Hindlimb muscle (tissue), 1 donor: ENCODE measurements at regions not wholly inside any gene's neighbourhood (a gene's known extent, or its start where the extent isn't known, plus 50 kb on each side); places are given as distances from the start of the nearest gene placed in this dataset.

ENCODE experiments used
- DNase-seq: peaks from one replicate; pipeline ENCODE4 v3.0.0-alpha.2; 2013

DNA sequence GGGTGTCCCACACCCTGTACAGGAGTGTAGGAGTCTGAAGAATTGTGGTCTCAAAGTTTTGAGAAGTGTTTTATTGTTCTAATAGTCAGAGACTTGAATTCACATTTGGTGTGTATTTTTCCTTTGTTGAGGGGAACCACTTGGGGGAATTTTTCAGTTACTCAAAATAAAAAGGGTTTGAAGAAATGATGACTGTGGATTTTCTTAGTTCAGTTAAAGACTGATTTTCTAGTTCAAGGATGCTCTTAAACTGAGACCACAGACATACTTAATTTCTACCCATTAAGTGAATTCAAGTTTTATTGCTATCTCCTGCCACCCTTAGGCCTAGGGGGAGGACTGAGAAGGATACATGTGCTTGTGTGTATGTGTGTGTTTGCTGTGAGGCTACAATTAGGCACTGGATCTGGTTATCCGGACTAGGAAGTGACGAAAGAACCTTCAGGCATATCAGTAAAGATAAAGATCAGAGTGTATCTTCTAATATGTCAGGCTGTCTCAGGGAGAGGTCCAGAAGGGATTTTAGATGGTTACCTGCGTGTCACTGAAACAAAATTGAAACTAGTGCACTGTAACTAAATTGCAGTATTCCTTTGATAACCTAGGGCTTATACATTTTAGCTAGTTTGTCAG, 234.9 kb upstream of the DACH1 start:
- DNase-seq: no peak

DNA sequence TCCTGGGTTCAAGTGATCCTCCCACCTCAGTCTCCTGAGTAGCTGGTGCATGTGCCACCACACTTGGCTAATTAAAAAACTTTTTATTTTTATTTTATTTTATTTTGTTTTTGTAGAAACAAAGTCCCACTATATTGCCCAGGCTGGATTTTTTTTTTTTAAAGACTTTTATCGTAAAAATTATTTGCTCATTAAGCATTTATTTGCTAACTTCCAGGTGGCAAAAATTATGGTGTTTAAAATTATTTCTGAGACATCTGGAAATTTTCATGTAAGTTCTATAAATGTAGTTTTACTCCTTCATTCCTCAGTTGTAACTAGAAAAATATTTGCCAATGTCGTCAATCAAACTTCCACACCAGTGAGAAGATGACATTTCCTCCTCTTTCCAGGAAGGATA, 233.3 kb upstream of the DACH1 start:
- DNase-seq: no peak

GRCh38 chr13:72097568-72097967, 230.6 kb upstream of the DACH1 start:
- DNase-seq: no peak

DNA sequence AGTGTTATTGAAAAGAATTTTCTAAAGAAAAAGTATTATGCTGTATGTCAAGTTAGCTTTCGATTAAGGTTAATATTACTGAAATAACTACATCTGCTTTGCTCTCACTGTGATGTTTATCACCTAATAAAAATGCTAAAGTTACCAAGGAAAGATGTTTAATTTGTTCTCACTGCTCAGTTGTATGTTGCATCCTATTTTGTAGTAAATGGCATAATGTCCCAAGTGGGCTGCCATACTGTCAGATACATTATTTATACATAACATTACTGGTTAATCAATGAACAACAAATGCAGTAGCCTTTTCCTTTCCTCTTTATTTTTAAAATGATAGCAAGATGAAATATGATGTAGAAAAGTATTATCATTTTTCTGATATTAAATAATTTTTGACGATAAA, 226.3 kb upstream of the DACH1 start:
- DNase-seq: no peak

GRCh38 chr13:72074663-72075062, 207.7 kb upstream of the DACH1 start:
- DNase-seq: no peak

DNA sequence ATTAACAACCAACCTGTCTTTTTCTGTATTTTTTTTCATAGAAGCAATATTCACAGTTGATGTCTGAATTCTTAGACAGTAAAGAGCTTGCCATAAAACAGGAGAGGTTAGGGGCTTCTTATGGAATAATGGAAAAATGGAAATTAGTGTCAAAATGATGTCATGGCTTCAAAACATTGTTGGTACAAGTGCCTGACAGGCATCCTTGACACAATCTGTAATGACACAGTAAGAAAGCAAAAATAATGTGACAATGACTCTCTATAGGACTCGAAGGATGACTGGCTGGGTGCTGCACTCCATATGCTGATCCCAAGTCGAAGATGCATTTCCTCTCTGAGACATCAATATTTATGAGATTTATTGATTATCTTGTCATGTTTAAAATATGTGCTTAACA, 205.3 kb upstream of the DACH1 start:
- no peak for DNase-seq

- no peak for DNase-seq
Measured at GRCh38 chr13:72071713-72072112, 204.7 kb upstream of the DACH1 start.

DNA sequence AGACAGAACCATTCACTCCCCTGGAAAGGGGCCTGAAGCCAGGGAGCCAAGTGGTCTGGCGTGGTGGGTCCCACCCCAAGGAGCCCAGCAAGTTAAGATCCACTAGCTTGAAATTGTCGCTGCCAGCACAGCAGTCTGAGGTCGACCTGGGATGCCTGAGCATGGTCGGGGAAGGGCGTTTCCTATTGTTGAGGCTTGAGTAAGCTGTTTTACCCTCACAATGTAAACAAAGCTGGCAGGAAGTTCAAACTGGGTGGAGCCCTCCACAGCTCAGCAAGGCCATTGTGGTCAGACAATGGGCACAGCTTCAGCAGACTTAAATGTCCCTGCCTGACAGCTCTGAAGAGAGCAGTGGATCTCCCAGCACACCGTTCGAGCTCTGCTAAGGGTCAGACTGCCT, 195.6 kb upstream of the DACH1 start:
- DNase-seq: no peak

GRCh38 chr13:72061613-72062012, 194.6 kb upstream of the DACH1 start:
- DNase-seq: no peak

DNA sequence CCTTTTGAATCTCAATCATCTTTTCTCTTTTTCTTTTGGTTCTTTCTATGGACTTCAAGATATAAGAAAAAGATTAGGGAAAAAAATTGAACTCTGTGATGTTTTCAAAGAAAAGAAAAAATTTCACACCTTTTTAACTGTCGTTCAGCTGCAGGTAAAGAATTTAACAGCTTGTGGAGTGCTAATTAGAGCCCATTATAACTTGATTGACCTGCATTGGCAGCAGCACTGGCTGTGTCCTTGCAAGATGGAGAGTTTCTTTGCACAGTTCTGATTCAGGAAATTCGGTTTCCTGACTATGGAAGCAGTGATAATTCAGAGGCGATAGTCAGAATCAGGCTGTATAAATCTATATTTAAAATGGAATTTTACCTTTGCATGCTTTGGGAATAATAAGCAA, 183.2 kb upstream of the DACH1 start:
- no peak for DNase-seq

GRCh38 chr13:72043366-72043765, 176.4 kb upstream of the DACH1 start:
- DNase-seq: no peak

DNA sequence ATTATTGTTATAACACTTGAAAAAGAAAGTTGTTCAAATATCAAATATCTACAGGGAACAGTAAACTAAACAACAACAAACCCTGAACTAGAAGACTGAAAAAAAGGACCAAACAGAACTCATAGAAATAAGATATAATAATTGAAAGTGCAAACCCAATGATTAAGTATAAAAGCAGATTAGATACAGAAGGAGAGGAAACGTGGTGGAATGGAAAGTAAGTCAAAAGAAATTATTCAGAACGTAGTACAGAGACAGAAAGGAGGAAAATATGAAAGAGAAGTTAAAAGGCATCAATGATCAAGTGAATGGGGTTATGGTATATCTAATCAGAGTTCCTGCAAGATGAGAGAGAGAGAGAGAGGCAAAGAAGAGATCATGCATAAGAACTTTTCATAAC, 174.2 kb upstream of the DACH1 start:
- no peak for DNase-seq

- no peak for DNase-seq
Measured at GRCh38 chr13:72039126-72039525, 172.1 kb upstream of the DACH1 start.

DNA sequence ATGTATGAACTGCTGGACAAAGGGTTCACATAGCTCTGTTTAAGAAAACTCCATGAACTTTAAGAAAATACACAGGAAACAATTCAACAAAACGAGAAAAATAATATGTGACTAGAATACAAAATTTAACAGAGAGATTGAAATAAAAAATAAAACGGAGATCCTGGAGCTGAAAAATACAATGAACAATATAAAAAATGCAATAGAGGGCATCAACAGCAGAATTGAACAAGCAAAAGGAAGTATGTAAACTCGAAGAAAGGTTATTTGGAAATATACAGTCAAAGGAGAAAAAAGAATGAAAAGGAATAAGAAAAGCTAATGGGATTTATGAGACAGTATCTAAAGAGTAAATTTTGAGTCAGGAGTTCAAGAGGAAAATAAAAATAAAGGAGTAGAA, 163.0 kb upstream of the DACH1 start:
- no peak for DNase-seq

DNA sequence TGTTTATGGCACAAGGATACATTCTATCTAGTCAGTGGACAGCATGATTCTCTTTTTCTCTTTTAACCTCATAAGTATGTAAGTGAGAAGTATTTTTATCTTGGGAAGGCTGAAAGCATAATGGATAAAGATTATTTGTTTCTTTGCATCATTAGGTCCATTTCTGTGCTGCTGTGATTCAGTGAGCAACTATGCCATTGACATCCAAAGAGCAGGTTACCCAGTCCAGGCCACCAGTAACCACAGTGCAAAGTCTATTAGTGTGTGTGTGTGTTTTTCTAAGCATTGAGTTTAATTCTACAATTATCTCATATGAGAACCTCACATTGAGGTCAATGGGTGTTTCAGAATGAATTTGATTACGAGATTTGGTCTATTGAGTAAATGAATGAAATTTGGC, 158.8 kb upstream of the DACH1 start:
- DNase-seq: no peak

DNA sequence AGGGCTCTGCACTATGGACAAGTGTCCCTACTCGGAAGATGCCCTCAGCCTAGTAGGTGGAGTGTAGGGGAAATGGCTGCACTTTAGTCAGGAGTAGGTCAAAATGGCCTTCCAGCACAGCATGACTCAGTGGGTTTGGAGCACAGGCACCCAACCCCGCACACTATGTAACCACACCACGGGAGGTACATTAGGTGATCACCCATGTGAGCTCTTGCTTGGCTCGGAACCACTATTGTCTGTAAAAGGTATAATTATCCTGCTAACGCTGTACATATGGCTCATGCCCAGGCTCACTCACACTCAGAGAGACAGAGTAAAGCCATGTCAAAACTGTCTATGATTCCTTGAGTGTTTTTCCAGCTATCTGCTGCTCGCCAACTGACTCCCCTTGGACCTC, 156.9 kb upstream of the DACH1 start:
- DNase-seq: no peak

DNA sequence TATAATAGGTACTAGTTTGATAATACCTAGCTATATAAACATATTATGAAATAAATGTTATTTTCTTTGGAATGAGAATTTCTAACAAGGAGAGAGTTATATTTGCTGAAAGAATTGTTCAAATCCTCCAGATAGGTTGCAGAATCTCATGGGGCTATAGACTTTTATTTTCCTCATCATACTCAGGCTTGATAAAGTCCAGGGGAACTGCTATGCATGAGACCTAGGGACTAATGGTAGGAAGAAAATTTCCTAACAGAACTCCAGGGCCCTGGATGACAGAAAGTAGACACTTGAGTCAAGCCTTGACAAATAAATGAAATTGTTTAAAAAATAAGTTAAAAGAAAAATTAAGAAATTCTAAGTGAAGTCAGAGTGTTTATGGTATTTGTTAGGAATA, 138.5 kb upstream of the DACH1 start:
- no peak for DNase-seq

DNA sequence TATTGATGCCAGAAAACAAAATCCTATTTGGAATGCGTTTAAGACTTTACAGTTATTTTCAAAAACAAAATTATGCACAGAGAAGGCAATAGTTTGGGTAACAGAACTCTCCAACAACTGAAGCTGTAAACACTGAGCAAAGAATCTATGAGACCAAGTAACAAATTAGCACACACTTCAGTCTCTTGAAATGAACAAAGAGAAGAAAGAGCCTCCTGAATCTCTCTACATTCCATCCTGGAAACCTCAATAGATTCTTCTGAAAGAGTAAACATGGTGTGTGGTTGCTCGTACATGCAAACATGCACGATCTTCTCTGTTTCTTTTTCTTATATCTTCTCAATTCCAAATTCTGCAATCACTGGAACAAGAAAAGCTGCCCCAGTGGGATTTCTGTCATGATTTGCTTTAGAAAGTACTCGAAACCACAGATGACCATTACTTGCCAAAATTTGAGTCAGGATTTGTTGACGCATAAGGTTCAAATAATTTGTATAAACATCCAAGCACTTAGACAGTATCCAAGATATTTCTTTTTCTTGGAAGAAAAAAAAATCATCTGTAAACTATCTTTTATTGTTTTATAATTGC, 137.9 kb upstream of the DACH1 start:
- peak; percentile 52 for DNase-seq

DNA sequence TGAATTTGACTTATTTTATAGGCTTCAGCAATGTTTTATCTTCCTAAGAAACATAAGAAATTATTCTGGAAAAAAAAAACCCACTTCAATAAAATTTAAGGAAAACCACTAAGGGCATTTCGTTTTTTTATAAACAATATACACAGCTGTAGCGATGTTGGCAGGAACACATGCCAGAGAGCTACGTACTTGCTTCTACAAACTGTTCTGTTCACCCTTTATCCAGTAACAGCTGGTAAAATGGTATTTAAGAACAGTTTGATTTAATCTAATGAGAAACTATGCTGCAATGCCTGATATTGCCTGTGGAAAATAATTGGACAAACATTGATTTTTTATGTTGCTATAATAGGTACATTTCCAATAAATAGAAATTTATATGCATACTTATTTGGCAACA, 137.2 kb upstream of the DACH1 start:
- peak; percentile 26 for DNase-seq

DNA sequence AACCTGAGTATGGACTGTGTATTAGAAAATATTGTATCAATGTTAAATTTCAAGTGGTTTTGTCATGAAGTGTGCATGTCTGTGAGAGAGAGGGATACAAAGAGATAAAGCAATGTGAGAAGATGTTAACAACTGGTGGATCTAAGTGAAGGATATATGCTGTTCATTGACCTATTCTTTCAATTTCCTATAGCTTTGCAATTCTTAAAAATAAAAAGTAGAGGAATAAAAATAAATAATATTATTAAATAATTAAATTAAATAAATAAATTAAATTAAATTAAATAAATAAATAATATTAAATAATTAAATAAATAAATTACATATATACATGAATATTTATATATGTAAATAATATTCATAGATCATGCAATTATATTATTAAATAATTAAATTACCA, 131.2 kb upstream of the DACH1 start:
- no peak for DNase-seq

DNA sequence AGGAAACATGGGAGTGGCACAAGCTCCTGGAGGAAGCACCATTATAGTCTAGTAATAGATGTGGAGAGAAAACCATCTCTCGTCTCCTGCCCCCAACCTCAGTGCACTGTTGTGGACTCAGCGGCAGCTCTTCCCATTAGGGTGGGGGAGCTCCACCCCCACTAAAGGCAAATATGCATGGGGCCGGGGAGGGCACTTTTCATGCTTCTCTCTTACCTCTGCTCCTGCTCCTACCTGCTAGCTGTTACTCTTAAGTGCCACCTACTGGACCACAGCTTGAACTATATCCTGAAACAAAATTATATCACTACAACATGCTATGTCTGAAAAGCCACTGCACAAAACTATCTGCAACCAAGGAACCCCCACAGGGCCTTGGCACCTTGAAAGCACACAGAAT, 112.6 kb upstream of the DACH1 start:
- no peak for DNase-seq

GRCh38 chr13:71977028-71977427, 110.0 kb upstream of the DACH1 start:
- no peak for DNase-seq

DNA sequence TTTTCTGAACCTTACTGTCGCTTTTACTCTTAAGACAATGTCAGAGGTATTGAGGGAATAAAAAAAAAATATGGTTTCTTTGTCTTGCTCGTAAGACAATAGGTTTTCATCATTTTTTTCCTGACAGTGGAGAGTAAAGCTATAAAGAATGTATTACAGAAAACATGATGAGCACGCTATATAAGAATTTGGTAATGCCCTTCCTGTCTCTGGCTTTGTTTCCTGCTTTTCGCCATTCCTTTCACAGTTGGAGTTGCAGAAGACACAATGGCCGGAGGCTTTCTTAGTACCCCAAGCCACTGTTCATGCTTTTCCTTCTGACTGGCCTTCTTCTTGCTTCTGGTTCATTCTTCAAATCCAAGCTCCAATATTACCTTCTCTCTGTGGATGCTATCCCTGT, 101.0 kb upstream of the DACH1 start:
- no peak for DNase-seq

DNA sequence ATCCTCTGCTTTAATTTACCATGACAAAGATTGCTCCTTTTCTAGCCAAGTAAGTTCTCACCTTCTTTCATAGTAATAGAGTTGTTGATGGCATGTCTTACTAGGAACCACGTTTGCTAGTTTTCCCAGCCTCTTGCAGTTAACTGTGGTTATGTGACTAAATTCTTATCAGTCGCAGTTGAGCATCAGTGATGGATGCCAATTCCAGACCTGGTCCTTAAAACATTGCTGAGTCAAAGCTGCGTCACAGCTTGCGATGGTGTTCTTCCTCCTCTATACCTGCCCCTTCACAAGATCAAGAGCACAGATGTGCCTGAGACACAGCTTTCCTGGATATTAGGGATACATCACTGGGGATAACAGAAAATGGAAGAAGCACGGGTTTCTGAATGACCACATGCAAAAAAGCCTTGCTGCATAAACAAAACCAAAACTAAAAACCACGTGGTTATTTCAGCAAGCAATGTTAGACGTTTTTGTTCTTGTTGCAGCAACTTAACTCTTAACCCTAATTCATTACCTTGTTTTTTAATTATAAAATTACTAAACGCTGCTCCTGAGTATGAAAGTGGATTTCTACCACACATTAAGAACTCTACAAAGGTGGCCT, 97.6 kb upstream of the DACH1 start:
- DNase-seq: no peak

GRCh38 chr13:71962735-71963134, 95.7 kb upstream of the DACH1 start:
- no peak for DNase-seq
